A549 (cell line): ENCODE measurements at regions not wholly inside any gene's neighbourhood (a gene's known extent, or its start where the extent isn't known, plus 50 kb on each side); places are given as distances from the start of the nearest gene placed in this dataset.

Experiments
- ATAC-seq, 2 experiments: fragments of 200-7000 bp in 1 of 2; fragments of >200 bp in 1 of 2; cut with Nextera tagmentation in 1 of 2; cut with Tn5 transposase in 1 of 2; 3 replicates each; pipeline versions ENCODE4 v1.8.0 to v1.9.1; 2018 to 2020; ENCODE audit warnings: mild to moderate bottlenecking in 1 of 2, moderate library complexity in 1 of 2
- CTCF ChIA-PET: fragments of 300-600 bp; sonication (Branson Sonifier 250); formaldehyde crosslinking; extraction: SDS; loops from one replicate; lab custom pipeline; 2021; ENCODE audit warnings: antibody characterized with exemption, inconsistent platforms; lab: Yijun Ruan, JAX
- POLR2A ChIA-PET: fragments of 350-600 bp; formaldehyde crosslinking; extraction: SDS; loops from one replicate; lab custom pipeline; 2021; ENCODE audit warnings: antibody characterized with exemption, inconsistent platforms; lab: Yijun Ruan, JAX
- DNase-seq, 2 experiments: peaks; one replicate each; pipeline versions ENCODE4 v3.0.0 to v3.0.0-alpha.2; 2011 to 2016; ENCODE audit warnings: low read depth in 1 of 2, low spot score in 1 of 2
- FAIRE-seq: peaks from 2 replicates; lab custom pipeline; 2011; peaks lifted over from hg19 to GRCh38; lab: Jason Lieb, UNC
- H3K27ac ChIP-seq, 2 experiments: fragments of >200 bp; sonication (Bioruptor Twin); formaldehyde crosslinking; 3 replicates each; pipeline ENCODE4 v1.5.1; 2016 to 2017
- H3K4me1 ChIP-seq: fragments of >200 bp; sonication (Bioruptor Twin); formaldehyde crosslinking; 3 replicates; pipeline ENCODE4 v1.6.1; 2016
- H3K4me2 ChIP-seq: fragments of >200 bp; sonication (Bioruptor Twin); formaldehyde crosslinking; 3 replicates; pipeline ENCODE4 v1.6.1; 2016
- H3K4me3 ChIP-seq: fragments of >200 bp; sonication (Bioruptor Twin); formaldehyde crosslinking; 3 replicates; pipeline ENCODE4 v1.5.1; 2016
- H3K9me3 ChIP-seq: fragments of >200 bp; sonication (Bioruptor Twin); formaldehyde crosslinking; 3 replicates; pipeline ENCODE4 v1.6.1; 2016
- CBX2 ChIP-seq: fragments of 200-600 bp; sonication (generic); IDR thresholded peaks from 2 replicates; pipeline ENCODE4 v1.6.1; 2016; ENCODE audit warnings: low read depth, mild to moderate bottlenecking, borderline replicate concordance
- CHD2 ChIP-seq: fragments of 150-350 bp; IDR thresholded peaks from 2 replicates; pipeline ENCODE4 v1.6.1; 2014; ENCODE audit warnings: low read length; ENCODE audit not compliant: partially characterized antibody
- EP300 ChIP-seq, 2 experiments: fragments of >200 bp; sonication (Bioruptor Twin); formaldehyde crosslinking; IDR thresholded peaks; 2 replicates in 1 of 2; 3 replicates in 1 of 2; pipeline ENCODE4 v1.6.1; 2016 to 2017
- ESRRA ChIP-seq: fragments of 150-350 bp; IDR thresholded peaks from 2 replicates; pipeline ENCODE4 v1.6.1; 2014; ENCODE audit warnings: mild to moderate bottlenecking, low read length, borderline replicate concordance
- FOSL2 ChIP-seq, 2 experiments: fragments of 450-650 bp in 1 of 2; fragments of >200 bp in 1 of 2; sonication (Bioruptor Twin) in 1 of 2; formaldehyde crosslinking; IDR thresholded peaks; 2 replicates each; pipeline versions ENCODE4 v1.5.0 to v1.6.1; 2016 to 2020; ENCODE audit warnings: mild to moderate bottlenecking in 1 of 2, moderate library complexity in 1 of 2
- HOXB13 ChIP-seq: fragments of 250-450 bp; sonication (Bioruptor Pico); IDR thresholded peaks from 2 replicates; pipeline ENCODE4 v1.5.0; 2020; ENCODE audit warnings: low read depth, mild to moderate bottlenecking, moderate library complexity
- HOXB5 ChIP-seq: fragments of 250-450 bp; sonication (Bioruptor Pico); IDR thresholded peaks from 2 replicates; pipeline ENCODE4 v1.5.0; 2020; ENCODE audit warnings: mild to moderate bottlenecking, moderate library complexity
- JUNB ChIP-seq: fragments of >200 bp; sonication (Bioruptor Twin); formaldehyde crosslinking; IDR thresholded peaks from 2 replicates; pipeline ENCODE4 v1.6.1; 2016
- KDM1A ChIP-seq: fragments of 200-600 bp; sonication (generic); IDR thresholded peaks from 2 replicates; pipeline ENCODE4 v1.6.1; 2016; ENCODE audit warnings: low read depth, mild to moderate bottlenecking
- KDM5A ChIP-seq: fragments of 200-600 bp; sonication (generic); IDR thresholded peaks from 2 replicates; pipeline ENCODE4 v1.6.1; 2016; ENCODE audit warnings: antibody characterized with exemption, mild to moderate bottlenecking
- MAFK ChIP-seq: fragments of 450-650 bp; IDR thresholded peaks from 2 replicates; pipeline ENCODE4 v1.6.1; 2014; ENCODE audit not compliant: partially characterized antibody
- NFE2L2 ChIP-seq: fragments of 150-350 bp; conservative IDR thresholded peaks from 2 replicates; pipeline ENCODE4 v1.6.1; 2014; ENCODE audit warnings: low read length
- NR3C1 ChIP-seq: fragments of >200 bp; sonication (Bioruptor Twin); formaldehyde crosslinking; IDR thresholded peaks from 3 replicates; pipeline ENCODE4 v1.6.1; 2017
- POLR2AphosphoS2 ChIP-seq: conservative IDR thresholded peaks from 2 replicates; pipeline ENCODE4 v1.6.1; 2012; ENCODE audit warnings: low read length, improper control_type of control experiment, inconsistent platforms
- RCOR1 ChIP-seq: fragments of 150-350 bp; IDR thresholded peaks from 2 replicates; pipeline ENCODE4 v1.6.1; 2014; ENCODE audit warnings: antibody characterized with exemption, low read length, low read depth
- RFX5 ChIP-seq: fragments of 450-650 bp; IDR thresholded peaks from 2 replicates; pipeline ENCODE4 v1.7.1; 2014; ENCODE audit warnings: antibody characterized with exemption, mild to moderate bottlenecking, moderate library complexity
- SREBF2 ChIP-seq: fragments of 450-650 bp; IDR thresholded peaks from 2 replicates; pipeline ENCODE4 v1.6.1; 2014; ENCODE audit warnings: mild to moderate bottlenecking, moderate library complexity
- ZFP36 ChIP-seq: fragments of 450-650 bp; IDR thresholded peaks from 2 replicates; pipeline ENCODE4 v1.6.1; 2014; ENCODE audit warnings: borderline replicate concordance; ENCODE audit not compliant: partially characterized antibody
- ZNF302 ChIP-seq: fragments of 250-450 bp; sonication (Bioruptor Pico); IDR thresholded peaks from 2 replicates; pipeline ENCODE4 v1.9.0; 2021; ENCODE audit warnings: inconsistent platforms, mild to moderate bottlenecking, moderate library complexity
- ZSCAN20 ChIP-seq: fragments of 250-450 bp; sonication (Bioruptor Pico); IDR thresholded peaks from 2 replicates; pipeline ENCODE4 v1.8.0; 2022; ENCODE audit warnings: mild to moderate bottlenecking, moderate library complexity
- WGBS: methylation state at CpG from one replicate; pipeline ENCODE4 v1.1.6; 2017; ENCODE audit errors: missing lambda C conversion rate; 5-methylcytosine and 5-hydroxymethylcytosine counted together
- TF ChIP-seq, protein P1 (sequence below): fragments of >200 bp; sonication (Bioruptor Twin); formaldehyde crosslinking; IDR thresholded peaks from 2 replicates; pipeline ENCODE4 v1.6.1; 2016
- TF ChIP-seq, protein P2 (sequence below): fragments of 200-600 bp; sonication (generic); IDR thresholded peaks from 2 replicates; pipeline ENCODE4 v1.6.1; 2016; ENCODE audit warnings: antibody characterized with exemption, mild to moderate bottlenecking, moderate library complexity
- TF ChIP-seq, protein P3 (sequence below): fragments of 250-450 bp; sonication (Bioruptor Pico); IDR thresholded peaks from 2 replicates; pipeline ENCODE4 v1.5.0; 2020; ENCODE audit warnings: low read depth, mild to moderate bottlenecking, moderate library complexity

DNA sequence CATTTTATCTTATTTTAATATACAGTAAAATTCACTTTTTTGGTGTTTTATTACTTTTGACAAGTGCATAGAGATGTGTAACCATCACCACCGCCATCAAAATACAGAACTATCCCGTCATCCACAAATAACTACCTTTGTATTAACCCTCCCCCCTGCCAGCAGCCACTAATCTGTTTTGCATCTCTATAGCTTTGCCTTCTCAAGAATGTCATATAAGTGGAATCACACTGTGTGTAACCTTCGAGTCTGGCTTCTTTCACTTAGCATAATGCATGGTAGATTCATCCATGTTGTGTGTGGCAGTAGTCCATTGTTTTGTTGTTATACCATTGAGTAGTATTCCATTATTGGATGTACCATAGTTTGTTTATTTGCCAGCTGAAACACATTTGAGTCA is 98.8 kb downstream of the BOD1 start:
- no peak for ATAC-seq
- 43% methylated on average over 3 of the region's 3 CpGs for WGBS

DNA sequence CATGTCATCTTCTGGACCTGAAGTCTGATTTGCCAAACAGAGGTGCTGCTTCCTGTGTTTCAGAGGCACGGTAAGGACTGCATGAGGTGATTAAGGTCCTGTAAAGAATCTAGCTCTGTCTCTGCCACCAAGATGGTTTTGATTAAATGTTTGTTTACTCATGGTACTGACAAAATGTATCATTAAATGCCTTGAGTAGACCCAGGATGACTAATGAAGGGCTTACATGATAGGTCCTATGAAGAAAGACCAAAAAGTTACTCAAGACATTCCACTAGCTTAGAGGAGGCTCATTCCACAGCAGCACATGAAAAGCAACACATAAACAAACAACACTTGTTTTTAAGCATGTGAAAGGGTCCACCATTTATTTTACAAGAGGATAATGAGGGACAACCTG is 100.9 kb downstream of the BOD1 start:
- H3K4me1 ChIP-seq: no peaks in the 10 kb centered on the region; the same call in 2 of the 3 replicates
- TF ChIP-seq NFE2L2 (no peak), FOSL2 (IDR thresholded peaks at IDR 0.05) (no peak), FOSL2 (CRISPR knock-in tag; IDR thresholded peaks at IDR 0.05) (no peak), POLR2AphosphoS2 (no peak), SREBF2 (no peak), RFX5 (no peak), ESRRA (no peak)
- DNase-seq: peak in 1 of 2 experiments; percentile 11
- H3K27ac ChIP-seq: no peak overlapping the region
- H3K9me3 ChIP-seq: peaks cover 7% of the 10 kb centered on the region; the same call in 1 of the 3 replicates
- ATAC-seq: no peak
- H3K4me2 ChIP-seq: no peak overlapping the region
- H3K4me3 ChIP-seq: no peak overlapping the region
- ChIA-PET POLR2A (no interaction called here), CTCF (interaction anchor here (1.4 kb wide), 1 partner anchor 58 kb away, joined by 3 read pairs; no protein-coding TSS in a partner anchor)
- 0% methylated on average over 1 of the region's 1 CpG for WGBS
- no peak for FAIRE-seq

More for the DNA sequence above, 98.8 kb downstream of the BOD1 start:
- Histone ChIP-seq H3K9me3 (peaks cover 12% of the 10 kb centered on the region; the same call in 2 of the 3 replicates), H3K27ac (no peak overlapping the region), H3K4me1 (no peaks in the 10 kb centered on the region; the same call in 2 of the 3 replicates), H3K4me3 (no peak overlapping the region), H3K4me2 (no peak overlapping the region)
- ChIA-PET POLR2A (no interaction called here), CTCF (interaction anchor here (0.9 kb wide), 1 partner anchor 55 kb away, joined by 3 read pairs; no protein-coding TSS in a partner anchor)
- FAIRE-seq (no peak), DNase-seq (no peak)
- TF ChIP-seq MAFK: no peak
- TF ChIP-seq, protein P1, sequence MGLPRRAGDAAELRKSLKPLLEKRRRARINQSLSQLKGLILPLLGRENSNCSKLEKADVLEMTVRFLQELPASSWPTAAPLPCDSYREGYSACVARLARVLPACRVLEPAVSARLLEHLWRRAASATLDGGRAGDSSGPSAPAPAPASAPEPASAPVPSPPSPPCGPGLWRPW: no peak
- TF ChIP-seq JUNB: no peak
- no peak for TF ChIP-seq POLR2AphosphoS2
- no peak for TF ChIP-seq CBX2
- TF ChIP-seq, protein P2, sequence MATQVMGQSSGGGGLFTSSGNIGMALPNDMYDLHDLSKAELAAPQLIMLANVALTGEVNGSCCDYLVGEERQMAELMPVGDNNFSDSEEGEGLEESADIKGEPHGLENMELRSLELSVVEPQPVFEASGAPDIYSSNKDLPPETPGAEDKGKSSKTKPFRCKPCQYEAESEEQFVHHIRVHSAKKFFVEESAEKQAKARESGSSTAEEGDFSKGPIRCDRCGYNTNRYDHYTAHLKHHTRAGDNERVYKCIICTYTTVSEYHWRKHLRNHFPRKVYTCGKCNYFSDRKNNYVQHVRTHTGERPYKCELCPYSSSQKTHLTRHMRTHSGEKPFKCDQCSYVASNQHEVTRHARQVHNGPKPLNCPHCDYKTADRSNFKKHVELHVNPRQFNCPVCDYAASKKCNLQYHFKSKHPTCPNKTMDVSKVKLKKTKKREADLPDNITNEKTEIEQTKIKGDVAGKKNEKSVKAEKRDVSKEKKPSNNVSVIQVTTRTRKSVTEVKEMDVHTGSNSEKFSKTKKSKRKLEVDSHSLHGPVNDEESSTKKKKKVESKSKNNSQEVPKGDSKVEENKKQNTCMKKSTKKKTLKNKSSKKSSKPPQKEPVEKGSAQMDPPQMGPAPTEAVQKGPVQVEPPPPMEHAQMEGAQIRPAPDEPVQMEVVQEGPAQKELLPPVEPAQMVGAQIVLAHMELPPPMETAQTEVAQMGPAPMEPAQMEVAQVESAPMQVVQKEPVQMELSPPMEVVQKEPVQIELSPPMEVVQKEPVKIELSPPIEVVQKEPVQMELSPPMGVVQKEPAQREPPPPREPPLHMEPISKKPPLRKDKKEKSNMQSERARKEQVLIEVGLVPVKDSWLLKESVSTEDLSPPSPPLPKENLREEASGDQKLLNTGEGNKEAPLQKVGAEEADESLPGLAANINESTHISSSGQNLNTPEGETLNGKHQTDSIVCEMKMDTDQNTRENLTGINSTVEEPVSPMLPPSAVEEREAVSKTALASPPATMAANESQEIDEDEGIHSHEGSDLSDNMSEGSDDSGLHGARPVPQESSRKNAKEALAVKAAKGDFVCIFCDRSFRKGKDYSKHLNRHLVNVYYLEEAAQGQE: no peak
- TF ChIP-seq, protein P3, sequence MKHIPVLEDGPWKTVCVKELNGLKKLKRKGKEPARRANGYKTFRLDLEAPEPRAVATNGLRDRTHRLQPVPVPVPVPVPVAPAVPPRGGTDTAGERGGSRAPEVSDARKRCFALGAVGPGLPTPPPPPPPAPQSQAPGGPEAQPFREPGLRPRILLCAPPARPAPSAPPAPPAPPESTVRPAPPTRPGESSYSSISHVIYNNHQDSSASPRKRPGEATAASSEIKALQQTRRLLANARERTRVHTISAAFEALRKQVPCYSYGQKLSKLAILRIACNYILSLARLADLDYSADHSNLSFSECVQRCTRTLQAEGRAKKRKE (CRISPR knock-in tag): no peak
- TF ChIP-seq EP300 (IDR thresholded peaks at IDR 0.05): no peak
- no peak for TF ChIP-seq HOXB13 (CRISPR knock-in tag)
- no peak for TF ChIP-seq ZSCAN20
- no peak for TF ChIP-seq HOXB5 (CRISPR knock-in tag)
- no peak for TF ChIP-seq ZFP36
- no peak for TF ChIP-seq NR3C1
- TF ChIP-seq KDM1A: no peak
- no peak for TF ChIP-seq CHD2
- no peak for TF ChIP-seq RCOR1
- TF ChIP-seq KDM5A: no peak
- TF ChIP-seq ZNF302 (CRISPR knock-in tag): no peak
